ENCODE measurements at regions not wholly inside any gene's neighbourhood (a gene's known extent, or its start where the extent isn't known, plus 50 kb on each side); places are given as distances from the start of the nearest gene placed in this dataset.
"Not testable (repeated sequence)": the region's sequence is repeated elsewhere in the genome, so short reads cannot be mapped to it uniquely, and the experiment has no call there.

- Mint-ChIP-seq H3K4me3 (no peak overlapping the region), H3K36me3 (ENCODE audit: low read depth) (no peaks in the 10 kb centered on the region), H3K27me3 (no peaks in the 10 kb centered on the region), H3K9me3 (no peaks in the 10 kb centered on the region), H3K27ac (no peak overlapping the region), H3K4me1 (ENCODE audit: low read depth) (no peaks in the 10 kb centered on the region)
- no peak for ATAC-seq (ENCODE audit: poor library complexity)
- no peaks in the 10 kb centered on the region for H3K36me3 ChIP-seq (ENCODE audit: insufficient read depth, low read length)
- no peak overlapping the region for H3K4me3 ChIP-seq (ENCODE audit: low read length)
- intact Hi-C loops (cut with DNase I, micrococcal nuclease), result no loop called here
- ChIA-PET CTCF (no interaction called here), POLR2A (no interaction called here)
- H3K9me3 ChIP-seq (ENCODE audit: control insufficient read depth in 1 of 2, insufficient read depth in 1 of 2, low read length in 2 of 2), result no peaks in the 10 kb centered on the region
- H3K27ac ChIP-seq (ENCODE audit: low read depth in 1 of 2, low read length in 2 of 2), result no peak overlapping the region
- TF ChIP-seq, protein P1, sequence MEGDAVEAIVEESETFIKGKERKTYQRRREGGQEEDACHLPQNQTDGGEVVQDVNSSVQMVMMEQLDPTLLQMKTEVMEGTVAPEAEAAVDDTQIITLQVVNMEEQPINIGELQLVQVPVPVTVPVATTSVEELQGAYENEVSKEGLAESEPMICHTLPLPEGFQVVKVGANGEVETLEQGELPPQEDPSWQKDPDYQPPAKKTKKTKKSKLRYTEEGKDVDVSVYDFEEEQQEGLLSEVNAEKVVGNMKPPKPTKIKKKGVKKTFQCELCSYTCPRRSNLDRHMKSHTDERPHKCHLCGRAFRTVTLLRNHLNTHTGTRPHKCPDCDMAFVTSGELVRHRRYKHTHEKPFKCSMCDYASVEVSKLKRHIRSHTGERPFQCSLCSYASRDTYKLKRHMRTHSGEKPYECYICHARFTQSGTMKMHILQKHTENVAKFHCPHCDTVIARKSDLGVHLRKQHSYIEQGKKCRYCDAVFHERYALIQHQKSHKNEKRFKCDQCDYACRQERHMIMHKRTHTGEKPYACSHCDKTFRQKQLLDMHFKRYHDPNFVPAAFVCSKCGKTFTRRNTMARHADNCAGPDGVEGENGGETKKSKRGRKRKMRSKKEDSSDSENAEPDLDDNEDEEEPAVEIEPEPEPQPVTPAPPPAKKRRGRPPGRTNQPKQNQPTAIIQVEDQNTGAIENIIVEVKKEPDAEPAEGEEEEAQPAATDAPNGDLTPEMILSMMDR (IDR thresholded peaks at IDR 0.05), result no peak
- H3K4me1 ChIP-seq (ENCODE audit: insufficient read depth, low read length), result no peaks in the 10 kb centered on the region
- no peak for DNase-seq
- H3K27me3 ChIP-seq (ENCODE audit: control insufficient read depth in 1 of 2, insufficient read depth in 2 of 2, low read length in 2 of 2), result no peaks in the 10 kb centered on the region
Observed at GRCh38 chr4:79547851-79548250, 139.8 kb upstream of the GK2 start.

DNA sequence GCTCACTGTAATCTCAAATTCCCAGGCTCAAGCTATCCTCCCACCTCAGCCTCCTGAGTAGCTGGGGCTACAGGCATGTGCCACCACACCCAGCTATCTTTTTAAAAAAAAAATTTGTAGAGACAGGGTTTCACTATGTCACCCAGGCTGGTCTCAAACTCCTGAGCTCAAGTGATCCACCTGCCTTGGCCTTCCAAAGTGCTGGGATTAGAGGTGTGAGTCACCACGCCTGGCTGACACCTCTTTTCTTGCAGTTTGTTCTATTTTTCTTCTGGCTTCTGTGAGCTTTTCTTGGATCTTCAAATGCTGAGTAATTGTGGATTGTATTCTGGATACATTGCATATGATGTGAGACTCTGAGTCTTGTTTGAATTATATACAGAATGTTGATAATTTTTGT, 137.3 kb upstream of the GK2 start:
- intact Hi-C loops (cut with DNase I, micrococcal nuclease); CTCF ChIA-PET: not testable (repeated sequence)

DNA sequence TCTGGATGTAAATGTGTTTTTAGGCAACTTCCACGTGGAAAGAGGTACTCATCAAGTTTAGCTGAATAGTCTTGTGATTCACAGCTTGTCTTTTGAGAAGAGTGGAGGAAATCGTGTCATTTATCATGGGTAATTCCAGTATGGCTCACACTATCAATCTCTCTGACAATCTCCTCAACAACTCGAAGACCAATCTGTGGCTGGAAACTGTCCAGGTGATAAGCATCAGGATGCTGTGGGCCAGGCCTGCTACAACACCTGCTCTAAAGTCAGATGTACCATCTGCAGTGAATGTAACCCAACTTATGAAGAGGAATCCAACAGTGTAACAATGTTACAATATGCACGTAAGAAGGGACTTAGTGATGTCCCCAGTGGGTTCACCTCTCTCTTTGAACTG, 132.1 kb upstream of the GK2 start:
- POLR2A ChIA-PET, result no interaction called here
- H3K36me3 Mint-ChIP-seq (ENCODE audit: low read depth), result no peaks in the 10 kb centered on the region
- Histone ChIP-seq H3K27me3 (ENCODE audit: control insufficient read depth in 1 of 2, insufficient read depth in 2 of 2, low read length in 2 of 2) (no peaks in the 10 kb centered on the region), H3K36me3 (ENCODE audit: insufficient read depth, low read length) (no peaks in the 10 kb centered on the region), H3K4me3 (ENCODE audit: low read length) (no peak overlapping the region), H3K9me3 (ENCODE audit: control insufficient read depth in 1 of 2, insufficient read depth in 1 of 2, low read length in 2 of 2) (peaks cover 0 to 3% of the 10 kb centered on the region in 2 experiments), H3K4me1 (ENCODE audit: insufficient read depth, low read length) (no peaks in the 10 kb centered on the region), H3K27ac (ENCODE audit: low read depth in 1 of 2, low read length in 2 of 2) (no peak overlapping the region)
- no peaks in the 10 kb centered on the region for H3K9me3 Mint-ChIP-seq
- TF ChIP-seq, protein P1 (IDR thresholded peaks at IDR 0.05), result no peak
- intact Hi-C loops (cut with DNase I, micrococcal nuclease), result no loop called here
- H3K4me1 Mint-ChIP-seq (ENCODE audit: low read depth), result no peaks in the 10 kb centered on the region
- DNase-seq (no peak), ATAC-seq (ENCODE audit: poor library complexity) (no peak)
- no peak overlapping the region for H3K27ac Mint-ChIP-seq
- CTCF ChIA-PET, result interaction anchor here (0.9 kb wide), 1 partner anchor 9 kb away, joined by 3 read pairs; no protein-coding TSS in a partner anchor
- H3K27me3 Mint-ChIP-seq, result no peaks in the 10 kb centered on the region
- no peak overlapping the region for H3K4me3 Mint-ChIP-seq

More for the DNA sequence above, 137.3 kb upstream of the GK2 start:
- H3K36me3 ChIP-seq (ENCODE audit: insufficient read depth, low read length); H3K9me3 Mint-ChIP-seq; POLR2A ChIA-PET; H3K27ac Mint-ChIP-seq; H3K4me3 ChIP-seq (ENCODE audit: low read length); H3K27ac ChIP-seq (ENCODE audit: low read depth in 1 of 2, low read length in 2 of 2); H3K4me3 Mint-ChIP-seq; ATAC-seq (ENCODE audit: poor library complexity); H3K27me3 ChIP-seq (ENCODE audit: control insufficient read depth in 1 of 2, insufficient read depth in 2 of 2, low read length in 2 of 2); H3K4me1 ChIP-seq (ENCODE audit: insufficient read depth, low read length); H3K27me3 Mint-ChIP-seq; H3K36me3 Mint-ChIP-seq (ENCODE audit: low read depth); H3K9me3 ChIP-seq (ENCODE audit: control insufficient read depth in 1 of 2, insufficient read depth in 1 of 2, low read length in 2 of 2); H3K4me1 Mint-ChIP-seq (ENCODE audit: low read depth); DNase-seq: not testable (repeated sequence)

- Histone ChIP-seq H3K4me3 (ENCODE audit: low read length) (no peak overlapping the region), H3K36me3 (ENCODE audit: insufficient read depth, low read length) (no peaks in the 10 kb centered on the region), H3K27me3 (ENCODE audit: control insufficient read depth in 1 of 2, insufficient read depth in 2 of 2, low read length in 2 of 2) (no peaks in the 10 kb centered on the region), H3K4me1 (ENCODE audit: insufficient read depth, low read length) (no peaks in the 10 kb centered on the region), H3K9me3 (ENCODE audit: control insufficient read depth in 1 of 2, insufficient read depth in 1 of 2, low read length in 2 of 2) (no peaks in the 10 kb centered on the region), H3K27ac (ENCODE audit: low read depth in 1 of 2, low read length in 2 of 2) (no peak overlapping the region)
- ATAC-seq (ENCODE audit: poor library complexity) (no peak), DNase-seq (no peak)
- ChIA-PET POLR2A (no interaction called here), CTCF (no interaction called here)
- intact Hi-C loops (cut with DNase I, micrococcal nuclease), result no loop called here
- TF ChIP-seq, protein P1 (IDR thresholded peaks at IDR 0.05), result no peak
- no peaks in the 10 kb centered on the region for H3K4me1 Mint-ChIP-seq (ENCODE audit: low read depth)
- H3K4me3 Mint-ChIP-seq, result no peak overlapping the region
- no peaks in the 10 kb centered on the region for H3K9me3 Mint-ChIP-seq
- H3K36me3 Mint-ChIP-seq (ENCODE audit: low read depth), result no peaks in the 10 kb centered on the region
- H3K27me3 Mint-ChIP-seq, result no peaks in the 10 kb centered on the region
- H3K27ac Mint-ChIP-seq, result no peak overlapping the region
Observed at GRCh38 chr4:79535516-79535915, 127.5 kb upstream of the GK2 start.
